HCT116 (cell line): ENCODE measurements at regions not wholly inside any gene's neighbourhood (a gene's known extent, or its start where the extent isn't known, plus 50 kb on each side); places are given as distances from the start of the nearest gene placed in this dataset.
"Not testable (repeated sequence)": the region's sequence is repeated elsewhere in the genome, so short reads cannot be mapped to it uniquely, and the experiment has no call there.

ENCODE experiments used
- ATAC-seq: fragments of 200-7000 bp; cut with Tn5 transposase; 2 replicates; pipeline ENCODE4 v1.9.1; 2020; ENCODE audit warnings: mild to moderate bottlenecking, moderate library complexity
- BruUV-seq: library from RNA; stranded (reverse); fragments of 400-500 nt; replicated peaks from 2 replicates; lab custom pipeline; 2021; lab: Mats Ljungman, UMichigan
- CTCF ChIA-PET: fragments of 300-600 bp; sonication (Branson Sonifier 250); formaldehyde crosslinking; loops from one replicate; lab custom pipeline; 2021; ENCODE audit warnings: antibody characterized with exemption; lab: Charles Lee
- POLR2A ChIA-PET: fragments of 300-600, 350-600 bp; sonication (Branson Sonifier 250); formaldehyde crosslinking; loops from one replicate; lab custom pipeline; 2021; ENCODE audit warnings: antibody characterized with exemption; lab: Charles Lee
- RAD21 ChIA-PET, 2 experiments: fragments of 300-600 bp; sonication (Branson Sonifier 250); formaldehyde crosslinking; loops; one replicate each; lab custom pipeline; 2023; ENCODE audit warnings: low total read pairs in 2 of 2; ENCODE audit not compliant: uncharacterized antibody in 2 of 2, unreplicated experiment in 2 of 2, low non-redundant PET in 1 of 2; lab: Charles Lee
- DNase-seq: peaks from one replicate; pipeline ENCODE4 v3.0.0-alpha.2; 2010; ENCODE audit warnings: low read depth, low spot score
- H2AFZ ChIP-seq: fragments of 200-600 bp; shearing (Covaris generic), sonication (generic); 2 replicates; pipeline ENCODE4 v1.6.1; 2017; ENCODE audit warnings: low read depth, mixed run types, mixed read lengths, antibody characterized with exemption, low read length; ENCODE audit not compliant: poor library complexity, severe bottlenecking
- H3K27ac ChIP-seq: 2 replicates; pipeline ENCODE4 v1.5.1; 2012; ENCODE audit warnings: low read depth, low read length
- H3K27me3 ChIP-seq: fragments of 200-600 bp; sonication (generic); 2 replicates; pipeline ENCODE4 v1.6.1; 2016; ENCODE audit warnings: mixed run types, low read length, mixed read lengths; ENCODE audit not compliant: insufficient read depth
- H3K36me3 ChIP-seq, 2 experiments: fragments of 200-500 bp in 1 of 2; fragments of 200-600 bp in 1 of 2; sonication (Bioruptor generic) in 1 of 2; sonication (generic) in 1 of 2; 2 replicates each; pipeline versions ENCODE4 v1.5.1 to v1.6.1; 2014 to 2016; ENCODE audit warnings: low read length in 2 of 2, inconsistent platforms in 1 of 2, mixed read lengths in 1 of 2, mixed run types in 1 of 2; ENCODE audit not compliant: insufficient read depth in 2 of 2, control insufficient read depth in 1 of 2
- H3K4me1 ChIP-seq, 2 experiments: fragments of 200-600 bp in 1 of 2; sonication (generic) in 1 of 2; 2 replicates each; pipeline versions ENCODE4 v1.5.1 to v1.6.1; 2012 to 2017; ENCODE audit warnings: low read length in 2 of 2, inconsistent platforms in 1 of 2, mild to moderate bottlenecking in 1 of 2, mixed read lengths in 1 of 2, mixed run types in 1 of 2, moderate library complexity in 1 of 2; ENCODE audit not compliant: insufficient read depth in 2 of 2, control insufficient read depth in 1 of 2
- H3K4me2 ChIP-seq: fragments of 200-600 bp; sonication (generic); 2 replicates; pipeline ENCODE4 v1.6.1; 2017; ENCODE audit warnings: mixed run types, low read length, mixed read lengths
- H3K4me3 ChIP-seq, 2 experiments: fragments of 200-600 bp in 1 of 2; sonication (generic) in 1 of 2; replicated peaks in 1 of 2; 2 replicates each; pipeline ENCODE4 v1.5.1; 2011 to 2016; ENCODE audit warnings: low read length in 2 of 2, control low read depth in 1 of 2, low read depth in 1 of 2, mild to moderate bottlenecking in 1 of 2, mixed read lengths in 1 of 2, mixed run types in 1 of 2
- H3K79me2 ChIP-seq: fragments of 200-600 bp; sonication (generic); 2 replicates; pipeline ENCODE4 v1.6.1; 2017; ENCODE audit warnings: mild to moderate bottlenecking, mixed run types, low read length, moderate library complexity, mixed read lengths; ENCODE audit not compliant: insufficient read depth
- H3K9ac ChIP-seq: fragments of 200-600 bp; sonication (generic); 2 replicates; pipeline ENCODE4 v1.6.1; 2016; ENCODE audit warnings: low read length, mixed read lengths
- H3K9me2 ChIP-seq: fragments of 200-600 bp; sonication (generic), shearing (Covaris generic); 2 replicates; pipeline ENCODE4 v1.6.1; 2017; ENCODE audit warnings: mixed run types, mild to moderate bottlenecking, moderate library complexity; ENCODE audit not compliant: insufficient read depth
- H3K9me3 ChIP-seq, 2 experiments: fragments of 200-500 bp in 1 of 2; fragments of 200-600 bp in 1 of 2; sonication (Bioruptor generic) in 1 of 2; sonication (generic) in 1 of 2; 2 replicates each; pipeline ENCODE4 v1.6.1; 2014 to 2017; ENCODE audit warnings: low read length in 2 of 2, mixed read lengths in 2 of 2, inconsistent platforms in 1 of 2, low read depth in 1 of 2, mild to moderate bottlenecking in 1 of 2, mixed run types in 1 of 2, moderate library complexity in 1 of 2; ENCODE audit not compliant: control insufficient read depth in 1 of 2, insufficient read depth in 1 of 2
- H4K20me1 ChIP-seq: fragments of 200-600 bp; sonication (generic), shearing (Covaris generic); 2 replicates; pipeline ENCODE4 v1.6.1; 2017; ENCODE audit warnings: mixed run types, mild to moderate bottlenecking, moderate library complexity; ENCODE audit not compliant: insufficient read depth
- ATF3 ChIP-seq: IDR thresholded peaks from 2 replicates; pipeline ENCODE4 v1.6.1; 2012
- CBX3 ChIP-seq: IDR thresholded peaks from 2 replicates; pipeline ENCODE4 v1.6.1; 2012; ENCODE audit warnings: low read depth
- CEBPB ChIP-seq: IDR thresholded peaks from 2 replicates; pipeline ENCODE4 v1.6.1; 2012; ENCODE audit warnings: low read depth
- ELF1 ChIP-seq: IDR thresholded peaks from 2 replicates; pipeline ENCODE4 v1.6.1; 2012; ENCODE audit warnings: low read depth, borderline replicate concordance
- EZH2phosphoT487 ChIP-seq: fragments of 200-600 bp; IDR thresholded peaks from 2 replicates; pipeline ENCODE4 v1.6.1; 2018; ENCODE audit warnings: antibody characterized with exemption, borderline replicate concordance
- POLR2A ChIP-seq: IDR thresholded peaks from 2 replicates; pipeline ENCODE4 v1.7.0; 2011; ENCODE audit warnings: borderline replicate concordance; ENCODE audit not compliant: insufficient read depth, insufficient read length; ENCODE audit errors: extremely low read depth
- POLR2AphosphoS5 ChIP-seq: IDR thresholded peaks from 2 replicates; pipeline ENCODE4 v1.6.1; 2011; ENCODE audit warnings: mild to moderate bottlenecking, low read depth, low read length, moderate library complexity
- SP1 ChIP-seq: IDR thresholded peaks from 2 replicates; pipeline ENCODE4 v1.6.1; 2012; ENCODE audit warnings: low read depth
- TCF7L2 ChIP-seq: IDR thresholded peaks from 2 replicates; pipeline ENCODE4 v1.7.0; 2011; ENCODE audit warnings: borderline replicate concordance, inconsistent platforms; ENCODE audit not compliant: insufficient read depth, insufficient read length; ENCODE audit errors: extremely low read depth
- YY1 ChIP-seq: IDR thresholded peaks from 2 replicates; pipeline ENCODE4 v1.6.1; 2011; ENCODE audit warnings: low read length, low read depth, moderate library complexity, mild to moderate bottlenecking; ENCODE audit not compliant: insufficient replicate concordance; ENCODE audit errors: extremely low read depth
- ZFX ChIP-seq: fragments of 450-650 bp; IDR thresholded peaks from 2 replicates; pipeline ENCODE4 v1.6.1; 2017
- intact Hi-C: fragments of 100-400 bp; cut with micrococcal nuclease; formaldehyde crosslinking; loops from 2 replicates; pipeline ENCODE4 v1.10.0; 2022
- TF ChIP-seq, protein P1 (sequence below): IDR thresholded peaks from 2 replicates; pipeline ENCODE4 v1.6.1; 2012; ENCODE audit warnings: low read depth

GRCh38 chr18:60239024-60239710 lies 133.4 kb downstream of the MC4R start:
- H4K20me1 ChIP-seq, H3K9me2 ChIP-seq, H3K79me2 ChIP-seq, H3K9me3 ChIP-seq, RAD21 ChIA-PET, BruUV-seq, H2AFZ ChIP-seq, H3K27ac ChIP-seq, H3K4me1 ChIP-seq, H3K4me3 ChIP-seq, CTCF ChIA-PET, POLR2A ChIA-PET, intact Hi-C loops, DNase-seq, H3K4me2 ChIP-seq, H3K27me3 ChIP-seq, H3K36me3 ChIP-seq, H3K9ac ChIP-seq, ATAC-seq: not testable (repeated sequence)

DNA sequence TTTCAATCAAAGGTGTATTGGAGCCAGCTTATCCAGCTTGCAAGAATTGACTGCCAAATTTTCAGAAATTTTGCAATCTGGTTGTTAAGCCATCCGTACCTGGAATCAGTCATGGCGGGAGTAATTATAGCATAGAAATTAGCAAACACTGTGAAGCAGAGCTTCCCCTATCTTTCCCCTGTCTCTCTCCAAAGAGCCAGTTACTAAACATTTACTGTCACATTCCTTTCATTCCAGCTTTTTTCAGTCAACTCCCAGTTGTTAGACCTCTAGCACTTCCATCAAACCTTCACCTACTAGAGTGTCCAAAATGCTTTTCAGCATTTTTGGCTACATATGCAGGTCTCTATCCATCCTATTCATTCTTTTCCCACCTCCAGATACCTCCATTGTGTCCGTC lies 137.4 kb downstream of the MC4R start:
- DNase-seq, result no peak
- BruUV-seq, result no TSS peak
- Histone ChIP-seq H3K79me2 (no peaks in the 10 kb centered on the region), H3K27ac (no peak overlapping the region), H3K9me2 (no peaks in the 10 kb centered on the region), H2AFZ (no peak overlapping the region), H3K9ac (no peak overlapping the region), H3K27me3 (no peaks in the 10 kb centered on the region), H3K9me3 (no peaks in the 10 kb centered on the region), H3K4me3 (no peak overlapping the region), H3K4me2 (no peak overlapping the region), H4K20me1 (no peaks in the 10 kb centered on the region), H3K4me1 (peaks cover 0 to 11% of the 10 kb centered on the region in 2 experiments; a peak in 2 of 4 replicates), H3K36me3 (no peaks in the 10 kb centered on the region)
- POLR2A ChIA-PET, result no interaction called here
- ATAC-seq, result no peak
- CTCF ChIA-PET, result no interaction called here
- RAD21 ChIA-PET, result no interaction called here
- TF ChIP-seq, protein P1, sequence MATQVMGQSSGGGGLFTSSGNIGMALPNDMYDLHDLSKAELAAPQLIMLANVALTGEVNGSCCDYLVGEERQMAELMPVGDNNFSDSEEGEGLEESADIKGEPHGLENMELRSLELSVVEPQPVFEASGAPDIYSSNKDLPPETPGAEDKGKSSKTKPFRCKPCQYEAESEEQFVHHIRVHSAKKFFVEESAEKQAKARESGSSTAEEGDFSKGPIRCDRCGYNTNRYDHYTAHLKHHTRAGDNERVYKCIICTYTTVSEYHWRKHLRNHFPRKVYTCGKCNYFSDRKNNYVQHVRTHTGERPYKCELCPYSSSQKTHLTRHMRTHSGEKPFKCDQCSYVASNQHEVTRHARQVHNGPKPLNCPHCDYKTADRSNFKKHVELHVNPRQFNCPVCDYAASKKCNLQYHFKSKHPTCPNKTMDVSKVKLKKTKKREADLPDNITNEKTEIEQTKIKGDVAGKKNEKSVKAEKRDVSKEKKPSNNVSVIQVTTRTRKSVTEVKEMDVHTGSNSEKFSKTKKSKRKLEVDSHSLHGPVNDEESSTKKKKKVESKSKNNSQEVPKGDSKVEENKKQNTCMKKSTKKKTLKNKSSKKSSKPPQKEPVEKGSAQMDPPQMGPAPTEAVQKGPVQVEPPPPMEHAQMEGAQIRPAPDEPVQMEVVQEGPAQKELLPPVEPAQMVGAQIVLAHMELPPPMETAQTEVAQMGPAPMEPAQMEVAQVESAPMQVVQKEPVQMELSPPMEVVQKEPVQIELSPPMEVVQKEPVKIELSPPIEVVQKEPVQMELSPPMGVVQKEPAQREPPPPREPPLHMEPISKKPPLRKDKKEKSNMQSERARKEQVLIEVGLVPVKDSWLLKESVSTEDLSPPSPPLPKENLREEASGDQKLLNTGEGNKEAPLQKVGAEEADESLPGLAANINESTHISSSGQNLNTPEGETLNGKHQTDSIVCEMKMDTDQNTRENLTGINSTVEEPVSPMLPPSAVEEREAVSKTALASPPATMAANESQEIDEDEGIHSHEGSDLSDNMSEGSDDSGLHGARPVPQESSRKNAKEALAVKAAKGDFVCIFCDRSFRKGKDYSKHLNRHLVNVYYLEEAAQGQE, result no peak
- TF ChIP-seq SP1 (no peak), CBX3 (no peak), EZH2phosphoT487 (no peak), ATF3 (no peak), TCF7L2 (no peak), CEBPB (no peak), YY1 (no peak), ZFX (no peak), POLR2A (no peak), ELF1 (no peak), POLR2AphosphoS5 (no peak)
- intact Hi-C loops, result no loop called here
